H1 (cell line): ENCODE measurements at regions not wholly inside any gene's neighbourhood (a gene's known extent, or its start where the extent isn't known, plus 50 kb on each side); places are given as distances from the start of the nearest gene placed in this dataset.

Experiments
- CTCF ChIA-PET: fragments of 300-600 bp; sonication (Branson Sonifier 250); formaldehyde crosslinking; loops from one replicate; lab custom pipeline; 2021; ENCODE audit not compliant: partially characterized antibody; lab: Charles Lee
- POLR2A ChIA-PET: fragments of 300-600 bp; sonication (Branson Sonifier 250); formaldehyde crosslinking; loops from one replicate; lab custom pipeline; 2021; ENCODE audit warnings: inconsistent platforms; ENCODE audit not compliant: partially characterized antibody; lab: Charles Lee
- DNase-seq, 2 experiments: peaks; one replicate each; pipeline versions ENCODE4 v3.0.0 to v3.0.0-alpha.2; 2010 to 2022; ENCODE audit warnings: low spot score in 2 of 2, low read depth in 1 of 2, mixed read lengths in 1 of 2
- FAIRE-seq: peaks from 2 replicates; lab custom pipeline; 2011; peaks lifted over from hg19 to GRCh38; lab: Jason Lieb, UNC
- H2AFZ ChIP-seq: 2 replicates; pipeline ENCODE4 v1.8.1; 2012; ENCODE audit warnings: low read length, inconsistent platforms
- H2AK5ac ChIP-seq: 2 replicates; pipeline ENCODE4 v1.6.1; 2013; ENCODE audit warnings: low read depth, low read length
- H2BK120ac ChIP-seq: replicated peaks from 2 replicates; pipeline ENCODE3; 2013; ENCODE audit warnings: low read depth, low read length, inconsistent platforms
- H2BK12ac ChIP-seq: 2 replicates; pipeline ENCODE4 v1.6.1; 2013; ENCODE audit warnings: low read depth, low read length
- H2BK15ac ChIP-seq: 2 replicates; pipeline ENCODE4 v1.6.1; 2013; ENCODE audit warnings: low read length
- H2BK20ac ChIP-seq: 2 replicates; pipeline ENCODE4 v1.6.1; 2013; ENCODE audit warnings: low read length
- H2BK5ac ChIP-seq: 2 replicates; pipeline ENCODE4 v1.6.1; 2013; ENCODE audit warnings: low read depth, low read length
- H3K14ac ChIP-seq: 2 replicates; pipeline ENCODE4 v1.6.1; 2013; ENCODE audit warnings: inconsistent platforms; ENCODE audit not compliant: insufficient read length
- H3K18ac ChIP-seq: 2 replicates; pipeline ENCODE4 v1.6.1; 2013; ENCODE audit warnings: low read length; ENCODE audit errors: extremely low read depth
- H3K23ac ChIP-seq: 2 replicates; pipeline ENCODE4 v1.6.1; 2013; ENCODE audit warnings: inconsistent platforms; ENCODE audit not compliant: insufficient read length
- H3K23me2 ChIP-seq: 2 replicates; pipeline ENCODE4 v1.6.1; 2013; ENCODE audit warnings: low read depth, low read length
- H3K27ac ChIP-seq: 2 replicates; pipeline ENCODE4 v1.6.1; 2011; ENCODE audit warnings: low read depth, low read length, inconsistent platforms
- H3K27me3 ChIP-seq, 4 experiments: replicated peaks in 1 of 4; 1 replicate in 1 of 4; 2 replicates in 3 of 4; pipeline versions ENCODE4 v1.6.1 to v1.8.1; 2011 to 2013; ENCODE audit warnings: low read length in 3 of 4, mild to moderate bottlenecking in 3 of 4, inconsistent platforms in 2 of 4, mixed read lengths in 2 of 4, moderate library complexity in 1 of 4; ENCODE audit not compliant: control insufficient read depth in 3 of 4, insufficient read depth in 3 of 4; ENCODE audit errors: extremely low read depth in 1 of 4
- H3K36me3 ChIP-seq, 4 experiments: 2 replicates each; pipeline versions ENCODE4 v1.6.1 to v1.8.1; 2011 to 2013; ENCODE audit warnings: mild to moderate bottlenecking in 4 of 4, low read length in 3 of 4, moderate library complexity in 2 of 4, control low read depth in 1 of 4, inconsistent platforms in 1 of 4; ENCODE audit not compliant: insufficient read depth in 4 of 4, control insufficient read depth in 2 of 4
- H3K4ac ChIP-seq: replicated peaks from 2 replicates; pipeline ENCODE3; 2013; ENCODE audit warnings: low read length, low read depth, mixed read lengths, inconsistent platforms; ENCODE audit not compliant: insufficient read length
- H3K4me1 ChIP-seq, 4 experiments: replicated peaks in 1 of 4; 1 replicate in 1 of 4; 2 replicates in 3 of 4; pipeline versions ENCODE4 v1.6.1 to v1.8.1; 2011 to 2013; ENCODE audit warnings: low read length in 3 of 4, inconsistent platforms in 2 of 4, mixed read lengths in 1 of 4; ENCODE audit not compliant: insufficient read depth in 4 of 4, control insufficient read depth in 3 of 4
- H3K4me2 ChIP-seq, 2 experiments: 2 replicates each; pipeline versions ENCODE4 v1.6.1 to v1.8.1; 2011 to 2013; ENCODE audit warnings: low read depth in 2 of 2, low read length in 2 of 2, control low read depth in 1 of 2, inconsistent platforms in 1 of 2, mild to moderate bottlenecking in 1 of 2; ENCODE audit not compliant: insufficient read depth in 1 of 2
- H3K4me3 ChIP-seq, 4 experiments: fragments of 200-600, 300-600 bp in 1 of 4; sonication (generic), shearing (Covaris generic), sonication (Bioruptor Twin) in 1 of 4; 2 replicates each; pipeline versions ENCODE4 v1.5.1 to v1.8.1; 2011 to 2016; ENCODE audit warnings: low read length in 4 of 4, low read depth in 3 of 4, control low read depth in 2 of 4, inconsistent platforms in 2 of 4, mild to moderate bottlenecking in 2 of 4, mixed read lengths in 1 of 4, moderate library complexity in 1 of 4; ENCODE audit not compliant: insufficient read depth in 2 of 4; ENCODE audit errors: extremely low read depth in 1 of 4
- H3K56ac ChIP-seq: replicated peaks from 2 replicates; pipeline ENCODE3; 2013; ENCODE audit warnings: low read depth, mild to moderate bottlenecking, mixed read lengths, low read length, inconsistent platforms; ENCODE audit not compliant: insufficient read length
- H3K79me1 ChIP-seq: 2 replicates; pipeline ENCODE4 v1.6.1; 2013; ENCODE audit warnings: low read depth, low read length, control low read depth
- H3K79me2 ChIP-seq, 2 experiments: 2 replicates each; pipeline versions ENCODE4 v1.6.1 to v1.8.1; 2012 to 2013; ENCODE audit warnings: low read length in 2 of 2, mild to moderate bottlenecking in 2 of 2, inconsistent platforms in 1 of 2; ENCODE audit not compliant: insufficient read depth in 2 of 2, control insufficient read depth in 1 of 2
- H3K9ac ChIP-seq, 4 experiments: replicated peaks in 1 of 4; 1 replicate in 1 of 4; 2 replicates in 3 of 4; pipeline versions ENCODE4 v1.6.1 to v1.8.1; 2011 to 2013; ENCODE audit warnings: low read depth in 3 of 4, low read length in 3 of 4, control low read depth in 2 of 4, mild to moderate bottlenecking in 2 of 4, moderate library complexity in 2 of 4, inconsistent platforms in 1 of 4; ENCODE audit errors: extremely low read depth in 1 of 4
- H3K9me3 ChIP-seq, 2 experiments: 2 replicates each; pipeline versions ENCODE4 v1.6.1 to v1.8.1; 2012 to 2013; ENCODE audit warnings: mild to moderate bottlenecking in 2 of 2, moderate library complexity in 2 of 2, control low read depth in 1 of 2, inconsistent platforms in 1 of 2, low read depth in 1 of 2, low read length in 1 of 2, mixed read lengths in 1 of 2; ENCODE audit not compliant: insufficient read depth in 2 of 2
- H4K20me1 ChIP-seq, 2 experiments: replicated peaks in 1 of 2; 2 replicates each; pipeline versions ENCODE3 to v1.8.1; 2011 to 2013; ENCODE audit warnings: inconsistent platforms in 2 of 2, low read length in 2 of 2, mild to moderate bottlenecking in 1 of 2; ENCODE audit not compliant: insufficient read depth in 2 of 2, control insufficient read depth in 1 of 2
- H4K5ac ChIP-seq: 2 replicates; pipeline ENCODE4 v1.6.1; 2013; ENCODE audit warnings: low read length, low read depth, mixed read lengths, inconsistent platforms; ENCODE audit not compliant: insufficient read length
- H4K8ac ChIP-seq: 2 replicates; pipeline ENCODE4 v1.8.0; 2013; ENCODE audit warnings: mild to moderate bottlenecking, moderate library complexity, low read length, inconsistent platforms; ENCODE audit not compliant: insufficient read depth; ENCODE audit errors: extremely low read depth
- H4K91ac ChIP-seq: replicated peaks from 2 replicates; pipeline ENCODE3; 2013; ENCODE audit warnings: low read length, mixed read lengths, inconsistent platforms; ENCODE audit not compliant: insufficient read length
- NANOG ChIP-seq: IDR thresholded peaks from 2 replicates; pipeline ENCODE4 v1.6.1; 2011; ENCODE audit warnings: low read length, low read depth, mild to moderate bottlenecking, inconsistent platforms; ENCODE audit not compliant: insufficient read depth, poor library complexity, severe bottlenecking
- RAD21 ChIP-seq, 2 experiments: IDR thresholded peaks in 1 of 2; conservative IDR thresholded peaks in 1 of 2; 2 replicates each; pipeline ENCODE4 v1.6.1; 2011; ENCODE audit warnings: low read depth in 2 of 2, low read length in 2 of 2, improper control_type of control experiment in 1 of 2, inconsistent platforms in 1 of 2, mild to moderate bottlenecking in 1 of 2, moderate library complexity in 1 of 2
- SRF ChIP-seq: IDR thresholded peaks from 2 replicates; pipeline ENCODE4 v1.6.1; 2011; ENCODE audit warnings: mild to moderate bottlenecking, low read depth, low read length, moderate library complexity
- WGBS, 2 experiments: shearing (Covaris generic) in 1 of 2; methylation state at CpG; one replicate each; pipeline versions ENCODE4 v1.1.6 to v1.1.7; 2013 to 2015; ENCODE audit warnings: low lambda C conversion rate in 2 of 2, mixed read lengths in 2 of 2, inconsistent platforms in 1 of 2, low coverage in 1 of 2, missing lambda C conversion rate in 1 of 2; ENCODE audit not compliant: insufficient replicate concordance in 2 of 2, insufficient coverage in 1 of 2, insufficient read length in 1 of 2; ENCODE audit errors: extremely low coverage in 1 of 2, missing lambda C conversion rate in 1 of 2; 5-methylcytosine and 5-hydroxymethylcytosine counted together

- Histone ChIP-seq H3K4me3 (no peak overlapping the region), H3K79me1 (no peaks in the 10 kb centered on the region), H3K4ac (no peak overlapping the region), H3K79me2 (no peaks in the 10 kb centered on the region), H4K8ac (no peak overlapping the region), H3K9ac (no peak overlapping the region), H4K5ac (no peak overlapping the region), H3K18ac (no peak overlapping the region), H3K4me2 (no peak overlapping the region), H3K14ac (no peak overlapping the region), H3K4me1 (no peaks in the 10 kb centered on the region), H3K23me2 (no peaks in the 10 kb centered on the region), H2BK120ac (no peak overlapping the region), H2BK12ac (no peak overlapping the region), H2AK5ac (no peak overlapping the region), H3K9me3 (no peaks in the 10 kb centered on the region)
- POLR2A ChIA-PET = interaction anchor here (1.1 kb wide), 1 partner anchor 14 kb away, joined by 3 read pairs; no protein-coding TSS in a partner anchor
- no peak for DNase-seq
- TF ChIP-seq SRF (no peak), NANOG (no peak), RAD21 (IDR thresholded peaks at IDR 0.05 in 1 of 2, conservative IDR thresholded peaks at IDR 0.05 in 1 of 2; ENCODE audit: low read depth in 2 of 2, low read length in 2 of 2) (no peak)
- TF ChIP-seq, all 59 proteins: peak for 0
- Histone ChIP-seq H3K27ac (no peak overlapping the region), H3K27me3 (no peaks in the 10 kb centered on the region), H3K56ac (no peak overlapping the region), H2AFZ (no peak overlapping the region), H2BK5ac (no peak overlapping the region), H3K23ac (no peak overlapping the region), H4K91ac (no peak overlapping the region), H3K36me3 (no peaks in the 10 kb centered on the region), H2BK20ac (no peak overlapping the region), H2BK15ac (no peak overlapping the region), H4K20me1 (no peaks in the 10 kb centered on the region)
- FAIRE-seq = no peak
- WGBS, 2 experiments = 93% methylated on average over 1 of the region's 1 CpG; no CpG with 5 or more reads in 1 of the 2 experiments
- CTCF ChIA-PET = interaction anchor here (1.2 to 4.8 kb wide), 3 partner anchors 12 to 62 kb away, joined by 3 to 26 read pairs (median 4); no protein-coding TSS in a partner anchor
Measured at GRCh38 chr2:55106148-55106547, 55.9 kb upstream of the RTN4 start.
